HS-5 (cell line): ENCODE measurements at regions not wholly inside any gene's neighbourhood (a gene's known extent, or its start where the extent isn't known, plus 50 kb on each side); places are given as distances from the start of the nearest gene placed in this dataset.

Experiments used
- DNase-seq: peaks from one replicate; pipeline ENCODE4 v3.0.0-alpha.2; 2012; ENCODE audit warnings: low read depth

DNA sequence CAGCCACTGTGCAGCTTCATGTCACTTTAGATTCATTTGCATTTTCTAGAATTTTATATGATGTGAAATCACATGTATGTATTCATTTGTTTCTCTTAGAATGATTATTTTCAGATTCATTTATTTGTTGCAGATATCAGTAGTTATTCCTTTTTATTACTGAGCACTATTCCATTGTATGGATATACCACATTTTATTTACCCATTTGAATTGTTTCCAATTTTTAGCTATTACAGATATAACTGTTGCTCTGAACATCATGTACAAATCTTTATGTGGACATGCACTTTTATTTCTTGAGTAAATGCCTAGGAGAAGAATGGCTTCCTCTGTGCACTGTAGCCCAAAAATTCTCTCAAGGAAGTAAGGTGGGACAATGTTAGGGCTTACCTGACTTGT is 767.8 kb upstream of the FANCL start:
- DNase-seq, result no peak

DNA sequence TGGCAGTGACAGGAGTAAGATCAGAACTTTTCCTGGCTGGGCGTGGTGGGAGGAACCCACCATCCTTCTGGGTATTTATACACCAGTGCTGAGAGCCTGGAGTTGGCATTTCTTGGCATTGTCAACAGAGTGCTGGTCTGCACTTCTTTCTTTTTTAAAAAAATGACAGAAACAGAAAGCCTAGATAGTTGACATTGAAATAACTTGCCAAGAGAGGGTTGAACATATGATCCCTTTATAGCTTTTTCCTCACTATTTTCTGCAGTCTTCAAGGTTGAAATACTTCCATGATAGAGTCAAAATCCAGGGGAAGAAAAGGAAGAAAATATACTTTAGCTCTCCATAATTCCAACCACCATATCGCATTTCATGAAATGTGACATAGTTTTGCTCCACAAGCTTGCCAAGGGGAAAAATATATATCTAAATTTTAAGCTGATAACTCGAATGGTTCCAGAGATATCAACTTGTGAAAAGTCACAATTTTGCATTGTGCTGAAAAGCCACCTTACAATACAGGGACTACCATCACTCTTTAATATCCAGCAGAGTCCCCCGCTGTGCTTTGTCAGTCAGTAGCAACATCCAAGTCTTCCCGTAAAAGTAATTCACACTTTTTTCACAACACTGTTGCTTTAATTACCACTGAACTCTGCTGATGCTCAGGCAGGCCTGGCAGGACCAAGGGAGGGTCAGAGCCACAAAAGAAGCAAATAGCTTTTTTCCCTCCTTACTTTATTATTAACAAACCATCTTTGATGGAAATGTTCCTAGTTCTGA is 764.9 kb upstream of the FANCL start:
- no peak for DNase-seq

DNA sequence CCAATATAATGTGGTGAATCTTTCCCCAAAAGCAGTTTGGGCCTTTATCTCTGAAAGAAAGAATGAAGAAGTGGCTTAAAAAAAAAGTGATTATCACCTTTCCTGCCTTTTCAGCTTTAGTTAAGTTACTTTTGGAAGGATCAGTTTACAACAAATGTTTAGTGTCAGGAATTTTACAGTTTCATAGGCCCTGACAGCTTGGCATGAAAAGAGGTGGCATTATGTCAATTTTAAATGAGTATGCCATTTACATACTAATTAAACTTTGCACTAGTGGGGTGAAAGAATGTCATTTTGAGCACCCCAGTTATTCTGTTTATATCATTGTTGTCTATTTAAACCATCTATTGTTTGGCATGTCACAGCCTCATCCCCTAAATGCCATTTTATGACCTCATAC is 763.5 kb upstream of the FANCL start:
- DNase-seq, result no peak

DNA sequence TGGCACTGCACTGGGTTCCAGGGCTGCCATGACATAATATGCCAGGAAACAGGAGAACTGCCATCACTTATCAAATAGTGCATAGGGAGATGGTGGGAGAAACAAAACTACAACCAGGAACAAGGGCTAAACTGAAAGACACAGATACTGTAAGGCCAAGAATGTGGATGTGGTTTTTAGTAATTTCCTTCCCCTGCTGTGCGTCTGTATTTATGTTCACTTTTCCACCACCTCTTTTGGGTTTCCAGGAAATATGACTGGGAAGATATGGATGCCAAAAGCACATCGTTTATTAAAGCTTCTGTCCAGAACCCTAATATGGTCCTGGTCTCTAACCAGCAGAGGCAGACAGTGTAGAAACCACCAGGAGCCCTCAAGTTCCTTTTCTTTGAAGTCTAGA is 759.7 kb upstream of the FANCL start:
- no peak for DNase-seq

DNA sequence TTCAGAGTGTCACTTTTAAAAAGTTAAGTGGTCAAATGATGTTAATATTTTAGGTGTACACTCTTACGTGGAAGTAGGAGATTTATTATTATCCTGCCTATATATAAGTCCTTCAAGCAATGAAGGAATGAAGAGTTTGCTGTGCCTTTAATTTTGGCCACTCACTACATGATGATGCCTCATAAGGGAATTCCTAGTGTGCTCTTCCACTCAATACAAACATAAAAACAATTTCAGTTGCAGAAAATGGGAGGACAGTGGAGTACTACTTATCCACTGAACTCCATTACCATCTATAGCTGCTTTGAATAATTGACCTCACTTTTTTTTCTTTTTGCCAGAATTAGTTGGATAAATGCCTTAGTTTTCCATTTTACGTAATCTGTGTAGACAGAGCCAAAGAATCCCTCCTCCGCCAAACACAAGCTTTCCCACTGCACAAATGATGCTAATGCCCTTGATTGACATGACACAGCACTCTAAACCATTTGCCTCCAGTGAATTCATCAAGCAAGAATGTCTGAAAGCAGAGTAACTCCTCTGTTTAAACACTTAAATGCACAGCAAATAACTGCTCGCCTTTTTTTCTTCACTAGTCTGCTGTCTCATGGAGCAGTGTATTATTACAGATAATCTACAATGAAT is 751.1 kb upstream of the FANCL start:
- DNase-seq, result no peak

DNA sequence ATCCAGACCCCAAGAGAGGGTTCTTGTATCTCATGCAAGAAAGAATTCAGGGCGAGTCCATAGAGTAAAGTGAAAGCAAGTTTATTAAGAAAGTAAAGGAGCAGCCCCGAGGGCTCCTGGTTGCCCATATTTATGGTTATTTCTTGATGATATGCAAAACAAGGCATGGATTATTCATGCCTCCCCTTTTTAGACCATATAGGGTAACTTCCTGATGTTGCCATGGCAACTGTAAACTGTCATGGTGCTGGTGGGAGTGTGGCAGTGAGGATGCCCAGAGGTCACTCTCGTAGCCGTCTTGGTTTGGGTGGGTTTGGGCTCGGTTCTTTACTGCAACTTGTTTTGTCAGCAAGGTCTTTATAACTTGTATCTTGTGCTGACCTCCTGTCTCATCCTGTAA is 750.2 kb upstream of the FANCL start:
- DNase-seq, result no peak

DNA sequence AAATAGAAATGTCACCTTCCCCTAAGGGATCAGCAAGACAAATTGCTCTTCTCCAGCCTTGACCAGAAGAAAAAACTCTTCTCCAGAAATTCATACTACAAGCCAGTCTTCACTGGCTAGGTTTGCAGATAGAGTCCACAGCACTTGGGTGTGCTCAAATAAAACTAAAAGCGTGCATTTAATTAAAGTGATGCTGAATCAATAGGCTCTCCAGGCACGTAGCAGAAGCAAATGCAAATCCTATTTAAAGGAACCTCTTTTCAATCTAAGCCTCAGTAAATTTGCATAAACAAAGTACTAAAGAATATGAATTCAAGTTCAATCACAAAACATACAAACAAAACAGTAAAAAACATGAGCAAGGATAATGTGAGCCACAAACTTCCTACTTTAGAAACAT is 744.4 kb upstream of the FANCL start:
- DNase-seq, result no peak

DNA sequence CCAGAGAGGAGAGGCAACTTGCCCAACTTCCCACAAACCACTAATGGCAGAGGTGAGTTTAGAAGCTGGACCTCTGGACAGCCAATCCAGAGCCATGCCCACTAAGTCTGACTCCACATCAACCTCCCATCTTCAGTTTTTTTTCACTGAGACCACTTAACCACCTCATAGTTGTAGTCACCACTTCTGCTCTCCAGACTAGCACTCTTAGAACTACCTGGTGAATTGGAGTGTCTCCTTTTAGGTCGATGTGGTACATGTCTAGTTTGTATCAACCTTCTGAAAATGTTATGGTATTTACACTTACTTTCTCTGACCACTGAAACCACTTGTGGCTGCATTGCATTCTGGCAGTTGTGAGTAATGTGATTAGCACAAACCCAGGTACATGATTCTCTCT is 743.6 kb upstream of the FANCL start:
- no peak for DNase-seq

DNA sequence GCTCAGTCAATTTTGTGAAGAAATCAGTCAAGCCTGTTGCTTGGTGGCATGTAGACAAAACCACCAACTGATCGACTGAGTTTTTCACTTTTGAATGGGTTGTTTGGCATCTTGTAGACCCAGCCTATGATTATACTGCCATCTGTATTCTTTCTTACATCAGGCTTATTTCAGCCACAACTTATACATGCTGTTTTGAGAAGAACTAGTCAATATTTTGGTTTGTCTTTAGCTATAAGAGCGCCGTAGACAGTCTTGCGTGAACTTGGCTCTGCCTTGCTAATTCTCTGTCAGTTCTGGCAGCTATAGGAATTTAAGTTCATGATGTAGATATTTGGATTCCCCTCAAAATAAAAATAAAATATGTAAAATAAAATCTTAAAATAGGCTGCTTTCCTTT is 742.0 kb upstream of the FANCL start:
- no peak for DNase-seq

DNA sequence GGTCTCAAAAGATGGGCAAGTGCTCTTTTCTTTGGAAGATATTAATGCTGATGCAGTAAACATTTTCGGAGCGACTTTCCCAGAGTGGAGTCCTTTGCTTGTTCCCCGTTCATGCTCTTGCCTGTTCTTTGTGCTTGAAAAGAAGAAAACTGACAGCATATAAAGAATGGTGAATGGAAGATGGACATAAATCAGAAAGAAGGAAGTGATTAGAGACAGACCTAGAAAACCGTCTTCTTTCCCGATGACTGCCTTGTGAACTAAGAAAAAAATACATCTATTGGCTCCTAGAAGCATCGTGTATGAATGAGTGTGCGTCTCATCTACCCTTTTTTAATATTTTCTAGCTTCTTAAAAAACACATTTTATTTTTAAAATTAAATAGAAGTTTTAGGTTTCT is 740.1 kb upstream of the FANCL start:
- DNase-seq, result no peak

DNA sequence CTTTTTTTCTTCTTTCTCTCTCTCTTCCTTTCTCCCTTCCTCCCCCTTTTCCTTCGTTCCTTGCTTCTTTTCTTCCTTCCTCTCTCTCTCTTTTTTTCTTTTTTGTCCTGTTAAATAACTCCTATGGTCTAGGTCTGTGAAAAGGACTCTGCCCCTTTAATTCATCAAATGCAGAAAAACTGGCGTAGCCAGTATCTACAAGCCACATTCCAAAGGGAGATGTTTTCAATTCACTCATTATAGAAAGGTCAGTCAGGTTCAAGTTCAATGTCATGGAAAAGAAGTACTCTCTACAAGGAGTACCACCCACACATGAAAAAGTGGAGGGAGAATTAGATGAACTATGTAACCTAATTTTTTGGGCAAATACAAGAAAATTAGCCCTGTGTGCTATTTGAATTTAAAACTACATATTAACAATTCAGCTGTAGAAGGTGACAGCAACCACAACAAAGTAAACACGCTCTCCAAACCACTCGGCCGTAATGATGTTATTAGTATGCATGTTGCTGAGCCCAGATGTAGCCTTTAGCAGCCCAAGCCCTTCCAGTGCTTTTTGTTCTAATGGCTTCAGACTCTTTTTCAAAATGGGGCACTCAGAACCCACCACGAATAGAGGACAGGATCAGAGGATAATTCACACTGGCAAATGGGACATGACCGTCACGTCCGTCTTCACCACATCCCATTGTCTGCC is 735.4 kb upstream of the FANCL start:
- no peak for DNase-seq

DNA sequence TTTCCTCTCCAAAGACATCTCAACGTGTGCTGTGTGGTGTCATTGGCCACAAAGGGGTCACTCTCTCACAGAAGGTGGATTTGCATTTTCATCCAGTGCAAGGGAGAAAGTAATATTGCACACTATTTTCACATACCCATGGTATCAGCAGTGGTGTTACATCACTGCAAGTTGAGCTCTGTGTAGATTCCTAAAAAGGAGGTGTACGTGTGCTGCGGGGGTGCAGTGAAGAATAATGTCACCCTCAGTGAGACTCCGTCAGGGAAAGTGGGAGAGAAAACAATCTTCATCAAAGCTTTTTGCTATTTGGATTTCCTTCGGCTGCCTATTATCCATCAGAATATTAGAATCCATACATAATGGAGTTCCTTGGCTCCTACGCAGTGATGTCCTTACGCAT is 733.8 kb upstream of the FANCL start:
- DNase-seq, result no peak

DNA sequence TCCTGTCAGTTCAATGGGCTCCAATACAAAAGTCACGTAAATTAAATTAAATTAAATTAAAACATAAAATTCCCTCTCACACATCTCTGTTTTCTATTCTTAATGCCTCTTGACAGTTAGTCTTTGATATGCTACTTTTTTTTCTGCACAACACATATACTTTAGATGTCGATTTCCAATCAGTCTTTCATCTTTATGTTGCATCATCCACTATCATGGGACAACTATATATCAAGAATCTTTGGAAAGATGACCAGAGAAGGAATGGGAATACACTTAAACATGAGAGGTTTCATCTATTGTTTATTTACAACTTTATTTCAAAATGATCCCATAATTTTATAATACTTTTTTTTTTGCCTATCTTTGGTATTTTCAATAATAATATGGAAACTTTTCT is 733.3 kb upstream of the FANCL start:
- DNase-seq, result no peak

DNA sequence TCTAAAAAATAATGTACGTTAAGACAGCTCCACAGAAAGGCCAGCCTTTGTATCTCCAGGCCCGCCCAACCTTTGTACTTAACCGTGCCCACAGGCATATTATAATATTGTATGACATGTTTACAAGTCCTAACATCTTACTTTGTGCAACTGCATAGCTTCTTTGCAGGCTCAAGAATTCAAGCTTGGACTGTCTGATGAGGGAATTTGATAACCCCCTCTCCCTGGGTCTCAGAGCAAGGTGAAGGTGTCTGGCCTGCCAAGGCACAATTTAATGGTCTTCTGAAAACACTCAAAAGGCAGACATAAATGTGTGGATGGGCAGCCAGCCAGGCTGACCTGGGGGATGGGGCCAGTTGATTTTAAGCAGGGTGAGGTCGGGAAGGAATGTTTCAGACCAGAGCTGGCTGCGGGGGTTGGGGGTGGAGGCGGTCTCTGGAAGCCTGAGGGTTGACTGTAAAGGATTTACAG is 732.7 kb upstream of the FANCL start:
- no peak for DNase-seq

DNA sequence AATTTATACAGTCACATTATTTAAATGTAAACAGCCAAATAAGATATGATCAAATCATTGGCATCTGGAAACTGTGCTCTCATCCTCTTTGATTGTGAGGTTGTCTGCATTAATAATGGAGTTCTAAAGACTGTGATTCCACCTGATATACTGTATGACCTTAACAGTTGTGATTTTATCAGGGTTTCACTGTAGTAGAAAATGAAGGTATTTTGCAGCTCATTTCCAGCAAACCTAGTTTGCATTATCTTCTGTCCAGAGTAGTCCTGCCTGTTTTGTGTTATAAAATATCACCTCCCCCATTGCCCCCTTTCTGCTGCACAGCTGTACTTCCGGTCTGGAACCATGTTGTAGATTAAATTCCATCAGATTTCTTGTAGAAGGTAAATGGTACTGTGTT is 731.6 kb upstream of the FANCL start:
- DNase-seq, result no peak

DNA sequence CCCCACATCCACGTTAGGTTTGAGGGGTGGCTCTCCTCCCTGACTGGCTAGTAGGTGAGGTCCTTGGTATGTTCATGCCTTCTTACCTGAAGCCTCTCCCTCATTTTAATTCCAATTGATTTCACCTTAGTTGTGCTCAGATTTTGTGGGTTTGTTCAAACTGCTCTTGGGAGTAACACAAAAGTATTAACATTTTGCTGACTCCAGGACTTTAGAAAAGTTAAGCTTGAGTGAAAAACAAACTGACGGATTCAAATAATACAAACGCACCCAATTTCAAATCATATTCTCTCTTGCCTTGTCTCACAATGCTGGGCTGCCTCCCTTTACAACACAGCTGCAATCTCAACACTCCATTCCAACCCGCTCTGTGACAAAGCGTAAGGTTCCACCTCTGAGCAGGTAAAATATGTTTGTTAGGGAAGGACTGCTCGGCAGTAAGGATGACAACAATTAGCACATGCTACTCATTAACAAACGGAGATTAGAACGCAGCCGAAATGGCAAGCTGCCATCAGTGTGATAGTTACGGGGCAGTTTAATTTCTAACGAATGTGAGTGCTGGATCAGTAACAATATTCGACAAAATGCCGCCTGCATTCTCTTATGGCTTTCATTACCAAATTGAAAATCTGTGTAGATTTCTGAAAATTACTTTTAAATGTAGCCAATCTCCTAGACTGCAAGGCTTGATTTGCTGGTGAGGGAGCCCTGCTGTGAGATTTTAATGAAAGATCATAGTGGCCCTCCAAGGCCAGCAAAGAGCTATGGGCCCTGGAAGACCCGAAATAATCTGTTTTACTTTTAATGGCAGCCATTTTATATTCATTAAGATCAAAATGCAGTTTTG is 730.6 kb upstream of the FANCL start:
- DNase-seq, result no peak

DNA sequence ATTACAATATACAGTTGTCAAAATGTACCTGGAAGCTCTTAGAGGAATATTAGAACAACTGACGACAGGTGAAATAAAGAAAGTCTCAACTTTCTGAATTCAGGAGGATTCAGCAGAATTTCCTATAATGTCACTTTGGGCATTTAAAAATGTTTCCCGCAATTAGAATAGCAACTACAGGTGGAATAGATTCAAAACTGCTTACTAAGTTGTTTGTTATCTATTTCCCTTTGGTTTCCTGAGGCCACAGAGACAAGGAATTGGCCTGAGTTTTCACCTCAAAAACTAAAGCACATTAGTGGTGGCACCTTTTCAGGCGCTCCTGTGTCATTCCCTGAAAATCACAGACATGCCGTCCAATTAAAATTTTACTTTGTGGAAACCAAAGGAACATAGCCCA is 729.2 kb upstream of the FANCL start:
- DNase-seq, result no peak

DNA sequence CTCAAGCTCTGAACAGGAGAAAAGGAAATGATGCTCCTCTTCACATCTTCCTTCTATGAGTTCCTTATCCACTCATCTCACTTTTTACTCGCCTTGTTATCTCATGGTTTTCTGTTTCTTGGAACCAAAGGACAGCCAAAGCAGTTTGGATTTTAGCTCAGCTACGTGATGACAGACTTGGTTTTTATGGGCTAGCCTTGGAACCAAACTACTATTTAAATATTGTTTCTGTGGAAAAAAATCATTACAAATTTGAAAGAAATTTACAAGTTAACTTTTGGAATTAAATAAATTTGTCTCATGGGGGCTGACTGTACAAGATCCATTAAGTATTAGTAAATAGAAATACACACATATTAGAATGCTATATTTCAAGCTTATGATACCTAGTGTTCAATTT is 727.8 kb upstream of the FANCL start:
- no peak for DNase-seq

DNA sequence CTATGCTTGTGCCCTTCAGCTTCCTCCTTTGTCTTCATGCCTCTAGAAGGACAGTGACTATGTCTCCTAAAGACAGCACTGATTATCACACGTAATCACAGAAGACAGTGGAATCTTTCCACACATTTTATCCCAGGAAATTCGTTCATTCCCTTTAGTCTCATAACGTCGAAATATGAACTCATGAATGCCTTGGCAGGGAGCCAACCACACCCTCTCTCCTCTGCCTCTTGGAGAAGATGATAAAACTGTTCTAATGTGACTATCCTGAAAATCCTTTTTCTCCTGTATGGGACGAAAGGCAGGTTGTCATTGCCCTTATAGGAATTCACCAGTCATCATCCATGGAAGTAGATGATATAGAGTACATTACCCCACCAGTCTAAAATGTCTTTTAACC is 726.6 kb upstream of the FANCL start:
- no peak for DNase-seq

DNA sequence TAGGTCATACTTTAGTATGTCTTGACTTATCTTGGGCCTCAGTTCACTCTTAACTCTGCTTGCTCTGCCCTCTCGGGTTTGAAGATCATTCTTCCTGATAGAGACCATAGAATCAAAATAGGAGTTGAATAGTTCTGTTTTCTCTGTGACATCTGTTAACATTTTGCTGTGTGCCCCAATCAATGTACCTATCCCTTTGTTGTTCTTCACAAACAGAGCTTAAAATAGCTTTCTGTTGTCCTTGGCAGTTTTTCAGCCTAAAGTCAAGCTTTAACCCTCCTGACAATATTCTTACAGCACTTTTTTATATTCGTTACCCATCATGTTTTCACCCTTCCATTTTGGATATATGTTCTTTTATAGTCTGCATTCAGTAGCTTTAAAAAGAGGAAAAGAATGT is 724.5 kb upstream of the FANCL start:
- DNase-seq, result no peak

DNA sequence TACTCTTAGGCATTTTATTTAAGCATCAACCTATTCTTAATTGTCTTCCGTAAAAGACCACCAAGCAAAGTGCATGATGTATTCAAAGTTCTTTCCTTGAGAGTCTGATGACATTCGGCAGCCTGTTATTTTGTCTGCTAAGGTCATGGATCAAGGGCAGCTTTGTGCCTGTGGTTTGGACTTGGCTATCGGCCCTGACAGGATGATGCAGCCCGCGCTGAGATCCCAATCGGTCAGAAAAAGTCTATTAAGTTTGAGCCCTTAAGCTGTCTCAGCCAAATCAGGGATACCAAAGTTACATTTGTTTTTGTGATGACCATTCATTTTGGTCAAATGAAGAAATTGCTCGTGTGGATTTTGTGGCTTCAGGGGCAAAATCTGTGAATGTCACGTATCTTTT is 718.9 kb upstream of the FANCL start:
- DNase-seq, result no peak

DNA sequence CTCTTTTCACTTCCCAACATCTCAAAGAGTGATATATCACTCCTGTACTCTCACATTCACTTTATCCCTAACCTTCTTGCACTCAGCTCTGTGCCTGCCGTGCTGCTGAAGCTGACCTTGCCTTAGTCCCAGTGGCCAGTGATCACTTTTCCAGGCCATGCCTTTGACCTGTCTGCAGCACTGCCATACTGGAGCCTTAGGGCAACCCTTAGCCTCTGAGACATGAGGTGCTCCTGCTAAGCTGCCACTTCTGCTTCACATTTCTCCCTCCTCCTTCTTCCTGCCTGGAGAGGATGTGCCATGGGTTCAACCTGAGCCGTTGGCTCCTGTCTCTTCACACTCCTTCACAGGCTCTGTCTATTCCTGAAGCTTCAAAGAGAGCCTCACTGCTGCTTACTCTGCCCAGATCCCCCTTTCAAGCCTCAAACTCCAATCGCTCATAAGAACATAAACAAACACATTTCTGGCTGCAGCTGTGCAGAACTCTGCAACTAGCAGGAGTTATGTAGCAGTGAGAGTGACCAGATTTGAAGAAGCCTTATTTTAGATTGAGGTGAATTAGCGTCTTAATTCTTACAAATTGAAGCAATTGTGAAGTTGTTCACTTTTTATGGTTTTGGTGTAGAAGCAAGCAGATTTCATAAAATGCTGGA is 716.2 kb upstream of the FANCL start:
- DNase-seq, result no peak
